ENCODE measurements at regions not wholly inside any gene's neighbourhood (a gene's known extent, or its start where the extent isn't known, plus 50 kb on each side); places are given as distances from the start of the nearest gene placed in this dataset.

- TF ChIP-seq, protein P1, sequence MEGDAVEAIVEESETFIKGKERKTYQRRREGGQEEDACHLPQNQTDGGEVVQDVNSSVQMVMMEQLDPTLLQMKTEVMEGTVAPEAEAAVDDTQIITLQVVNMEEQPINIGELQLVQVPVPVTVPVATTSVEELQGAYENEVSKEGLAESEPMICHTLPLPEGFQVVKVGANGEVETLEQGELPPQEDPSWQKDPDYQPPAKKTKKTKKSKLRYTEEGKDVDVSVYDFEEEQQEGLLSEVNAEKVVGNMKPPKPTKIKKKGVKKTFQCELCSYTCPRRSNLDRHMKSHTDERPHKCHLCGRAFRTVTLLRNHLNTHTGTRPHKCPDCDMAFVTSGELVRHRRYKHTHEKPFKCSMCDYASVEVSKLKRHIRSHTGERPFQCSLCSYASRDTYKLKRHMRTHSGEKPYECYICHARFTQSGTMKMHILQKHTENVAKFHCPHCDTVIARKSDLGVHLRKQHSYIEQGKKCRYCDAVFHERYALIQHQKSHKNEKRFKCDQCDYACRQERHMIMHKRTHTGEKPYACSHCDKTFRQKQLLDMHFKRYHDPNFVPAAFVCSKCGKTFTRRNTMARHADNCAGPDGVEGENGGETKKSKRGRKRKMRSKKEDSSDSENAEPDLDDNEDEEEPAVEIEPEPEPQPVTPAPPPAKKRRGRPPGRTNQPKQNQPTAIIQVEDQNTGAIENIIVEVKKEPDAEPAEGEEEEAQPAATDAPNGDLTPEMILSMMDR (IDR thresholded peaks at IDR 0.05; ENCODE audit: poor library complexity, severe bottlenecking): no peak
- TF ChIP-seq RAD21 (conservative IDR thresholded peaks at IDR 0.05) (no peak), SMC3 (conservative IDR thresholded peaks at IDR 0.05; ENCODE audit: poor library complexity) (no peak), EZH2 (IDR thresholded peaks at IDR 0.05; ENCODE audit: borderline replicate concordance, insufficient read depth, low read length, poor library complexity, severe bottlenecking) (no peak), POLR2AphosphoS5 (IDR thresholded peaks at IDR 0.05) (peak; percentile 53), EP300 (conservative IDR thresholded peaks at IDR 0.05; ENCODE audit: poor library complexity, severe bottlenecking) (peak; percentile 50)
Measured at GRCh38 chr3:148054999-148055398, 642.7 kb upstream of the AGTR1 start.
